Peyer's patch (tissue), 4 donors: ENCODE measurements at regions not wholly inside any gene's neighbourhood (a gene's known extent, or its start where the extent isn't known, plus 50 kb on each side); places are given as distances from the start of the nearest gene placed in this dataset.

Experiments used
- DNase-seq, 3 donors: peaks; one replicate each; pipeline ENCODE4 v3.0.0-alpha.2; 2017 to 2019
- H3K27ac ChIP-seq, 4 donors: fragments of 200-600 bp; sonication (generic); one replicate each; pipeline ENCODE4 v1.5.1; 2016 to 2019
- H3K27me3 ChIP-seq, 2 donors: fragments of 200-600 bp; sonication (generic); one replicate each; pipeline ENCODE4 v1.5.1; 2019
- H3K36me3 ChIP-seq, 3 donors: fragments of 200-600 bp; sonication (generic); one replicate each; pipeline ENCODE4 v1.5.1; 2016 to 2019
- H3K4me1 ChIP-seq, 4 donors: fragments of 200-600 bp; sonication (generic); one replicate each; pipeline ENCODE4 v1.5.1; 2016 to 2019
- H3K4me3 ChIP-seq, 4 donors: fragments of 200-600 bp; sonication (generic); 1 replicate in 3 of 4; 2 replicates in 1 of 4; pipeline ENCODE4 v1.5.1; 2016 to 2019; ENCODE audit warnings: mild to moderate bottlenecking in 1 of 4
- H3K9me3 ChIP-seq, 4 donors: fragments of 200-600 bp; sonication (generic); one replicate each; pipeline ENCODE4 v1.5.1; 2016 to 2019; ENCODE audit warnings: mild to moderate bottlenecking in 1 of 4
- CTCF ChIP-seq, 6 experiments: fragments of 450-650 bp in 4 of 6; fragments of 200-600 bp in 2 of 6; sonication (generic) in 1 of 6; IDR thresholded peaks; one replicate each; pipeline ENCODE4 v1.5.1; 2017 to 2019; ENCODE audit warnings: antibody characterized with exemption in 6 of 6, mild to moderate bottlenecking in 3 of 6, moderate library complexity in 1 of 6
- POLR2A ChIP-seq, 2 donors: fragments of 450-650 bp; IDR thresholded peaks; one replicate each; pipeline ENCODE4 v1.5.1; 2017; ENCODE audit warnings: antibody characterized with exemption in 2 of 2, mild to moderate bottlenecking in 2 of 2, moderate library complexity in 2 of 2

DNA sequence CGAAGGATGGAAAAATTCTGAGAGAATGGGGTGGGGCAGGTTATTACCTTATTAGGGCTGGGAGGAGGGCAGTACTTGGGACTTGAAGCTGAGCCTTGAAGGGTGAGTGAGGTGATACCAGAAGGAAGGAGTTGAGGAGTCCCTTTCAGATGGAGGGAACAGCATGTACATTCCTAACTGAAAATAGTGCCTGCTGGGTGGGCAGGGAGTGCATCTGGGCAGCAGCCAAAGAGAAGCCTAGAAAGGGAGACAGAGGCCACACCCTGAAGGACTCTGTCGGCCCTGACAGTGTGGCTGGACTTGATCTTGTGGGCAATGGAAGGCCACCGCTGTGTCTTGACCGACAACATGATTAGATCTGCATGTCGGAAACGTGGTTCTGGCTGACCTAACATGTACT is 147.6 kb downstream of the NDUFA12 start:
- no peak for TF ChIP-seq CTCF (IDR thresholded peaks at IDR 0.05)
- TF ChIP-seq POLR2A (IDR thresholded peaks at IDR 0.05): no peak
- no peaks in the 10 kb centered on the region for H3K27me3 ChIP-seq
- H3K4me1 ChIP-seq: no peaks in the 10 kb centered on the region
- no peaks in the 10 kb centered on the region for H3K36me3 ChIP-seq
- H3K9me3 ChIP-seq: no peaks in the 10 kb centered on the region
- no peak overlapping the region for H3K4me3 ChIP-seq
- no peak for DNase-seq
- H3K27ac ChIP-seq: no peak overlapping the region

- TF ChIP-seq CTCF (IDR thresholded peaks at IDR 0.05) (no peak), POLR2A (IDR thresholded peaks at IDR 0.05) (no peak)
- no peaks in the 10 kb centered on the region for H3K9me3 ChIP-seq
- no peak overlapping the region for H3K27ac ChIP-seq
- H3K27me3 ChIP-seq: no peaks in the 10 kb centered on the region
- no peaks in the 10 kb centered on the region for H3K36me3 ChIP-seq
- DNase-seq: no peak
- H3K4me1 ChIP-seq: no peaks in the 10 kb centered on the region
- H3K4me3 ChIP-seq: no peak overlapping the region
Measured at GRCh38 chr12:94851396-94852028, 152.0 kb downstream of the NDUFA12 start.

DNA sequence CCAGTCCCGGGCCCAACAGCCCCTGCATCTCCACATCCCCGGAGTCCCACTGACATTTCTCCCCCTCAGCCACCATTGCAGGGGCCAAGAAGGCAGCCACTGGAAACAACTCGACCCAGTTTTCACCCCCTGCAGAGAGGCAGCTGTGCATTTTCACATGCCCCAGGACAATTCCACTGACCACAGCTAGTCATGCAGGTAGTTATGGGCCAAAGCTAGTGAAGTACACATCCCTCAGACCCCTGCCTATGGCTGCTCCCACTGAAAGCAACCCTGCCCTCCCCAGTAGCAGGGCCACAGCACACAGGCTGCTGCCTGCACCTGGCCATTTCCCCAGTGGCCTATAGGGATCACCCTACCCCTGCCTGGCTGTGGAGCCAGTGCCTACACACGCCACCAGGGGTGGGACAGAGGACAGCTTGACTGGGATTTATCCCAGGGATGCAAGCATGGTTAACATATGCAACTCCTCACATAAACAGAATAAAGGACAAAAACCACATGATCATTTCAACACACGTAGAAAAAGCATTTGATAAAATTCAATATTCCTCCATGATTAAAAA is 154.0 kb downstream of the NDUFA12 start:
- no peak overlapping the region for H3K27ac ChIP-seq
- no peaks in the 10 kb centered on the region for H3K36me3 ChIP-seq
- H3K9me3 ChIP-seq: no peaks in the 10 kb centered on the region
- no peaks in the 10 kb centered on the region for H3K4me1 ChIP-seq
- no peaks in the 10 kb centered on the region for H3K27me3 ChIP-seq
- no peak for TF ChIP-seq CTCF (IDR thresholded peaks at IDR 0.05)
- TF ChIP-seq POLR2A (IDR thresholded peaks at IDR 0.05): no peak
- no peak overlapping the region for H3K4me3 ChIP-seq
- no peak for DNase-seq

- H3K27me3 ChIP-seq: no peaks in the 10 kb centered on the region
Measured at GRCh38 chr12:94848966-94849365, 154.5 kb downstream of the NDUFA12 start.

GRCh38 chr12:94845110-94845509 is 158.4 kb downstream of the NDUFA12 start:
- no peak overlapping the region for H3K27ac ChIP-seq
- no peak for DNase-seq
- H3K9me3 ChIP-seq: no peaks in the 10 kb centered on the region
- H3K4me1 ChIP-seq: no peaks in the 10 kb centered on the region
- no peak for TF ChIP-seq CTCF (IDR thresholded peaks at IDR 0.05)
- TF ChIP-seq POLR2A (IDR thresholded peaks at IDR 0.05): no peak
- H3K27me3 ChIP-seq: no peaks in the 10 kb centered on the region
- H3K36me3 ChIP-seq: no peaks in the 10 kb centered on the region
- no peak overlapping the region for H3K4me3 ChIP-seq

More at GRCh38 chr12:94848966-94849365, 154.5 kb downstream of the NDUFA12 start:
- TF ChIP-seq POLR2A (IDR thresholded peaks at IDR 0.05): no peak
- no peak for TF ChIP-seq CTCF (IDR thresholded peaks at IDR 0.05)
- DNase-seq: no peak
- H3K9me3 ChIP-seq: no peaks in the 10 kb centered on the region
- no peaks in the 10 kb centered on the region for H3K4me1 ChIP-seq
- no peaks in the 10 kb centered on the region for H3K36me3 ChIP-seq
- H3K4me3 ChIP-seq: no peak overlapping the region
- H3K27ac ChIP-seq: no peak overlapping the region
